K562 (cell line): ENCODE measurements at regions not wholly inside any gene's neighbourhood (a gene's known extent, or its start where the extent isn't known, plus 50 kb on each side); places are given as distances from the start of the nearest gene placed in this dataset.

ENCODE experiments used
- BRF2 ChIP-seq: IDR thresholded peaks from 3 replicates; pipeline ENCODE4 v1.6.1; 2011; ENCODE audit warnings: borderline replicate concordance, mild to moderate bottlenecking; ENCODE audit not compliant: insufficient read length, insufficient read depth
- CTCF ChIP-seq, 3 experiments: IDR thresholded peaks in 2 of 3; conservative IDR thresholded peaks in 1 of 3; 2 replicates each; pipeline ENCODE4 v1.5.1; 2011 to 2012; ENCODE audit warnings: low read length in 3 of 3, mild to moderate bottlenecking in 3 of 3, control low read depth in 2 of 3, improper control_type of control experiment in 1 of 3, inconsistent platforms in 1 of 3, low read depth in 1 of 3, mixed read lengths in 1 of 3, moderate library complexity in 1 of 3; ENCODE audit not compliant: insufficient read depth in 2 of 3
- EP300 ChIP-seq: IDR thresholded peaks from 2 replicates; pipeline ENCODE4 v1.6.1; 2012; ENCODE audit warnings: low read length, improper control_type of control experiment
- FOXK2 ChIP-seq, 2 experiments: fragments of 450-650 bp; IDR thresholded peaks in 1 of 2; conservative IDR thresholded peaks in 1 of 2; 2 replicates each; pipeline ENCODE4 v1.6.1; 2016; ENCODE audit warnings: low read depth in 2 of 2, mild to moderate bottlenecking in 1 of 2
- HSF4 ChIP-seq: fragments of 250-450 bp; sonication (Bioruptor Pico); IDR thresholded peaks from 2 replicates; pipeline ENCODE4 v2.1.2; 2022; ENCODE audit warnings: mild to moderate bottlenecking, moderate library complexity, borderline replicate concordance
- KDM1A ChIP-seq, 2 experiments: fragments of 450-650 bp; IDR thresholded peaks; 2 replicates each; pipeline ENCODE4 v1.6.1; 2016; ENCODE audit warnings: mild to moderate bottlenecking in 2 of 2
- MYC ChIP-seq, 2 experiments: fragments of 250-450 bp in 1 of 2; sonication (Bioruptor Pico) in 1 of 2; IDR thresholded peaks; 2 replicates each; pipeline versions ENCODE4 v1.5.1 to v1.6.1; 2012 to 2021; ENCODE audit warnings: low read depth in 2 of 2, borderline replicate concordance in 1 of 2, improper control_type of control experiment in 1 of 2, low read length in 1 of 2, mild to moderate bottlenecking in 1 of 2, moderate library complexity in 1 of 2
- NFATC3 ChIP-seq: fragments of 450-650 bp; IDR thresholded peaks from 2 replicates; pipeline ENCODE4 v1.6.1; 2017; ENCODE audit warnings: mild to moderate bottlenecking
- RBBP5 ChIP-seq: fragments of 200-600 bp; sonication (generic); IDR thresholded peaks from 2 replicates; pipeline ENCODE4 v1.6.1; 2012; ENCODE audit warnings: borderline replicate concordance, mild to moderate bottlenecking, low read length, control low read depth, inconsistent platforms; ENCODE audit not compliant: insufficient read depth, poor library complexity, severe bottlenecking

GRCh38 chr21:22343303-22343702, 1345.1 kb downstream of the NCAM2 start:
- TF ChIP-seq FOXK2 (conservative IDR thresholded peaks at IDR 0.05 in 1 of 2, IDR thresholded peaks at IDR 0.05 in 1 of 2; ENCODE audit: low read depth in 2 of 2), result no peak
- TF ChIP-seq NFATC3, result no peak
- TF ChIP-seq KDM1A (IDR thresholded peaks at IDR 0.05), result no peak
- TF ChIP-seq CTCF (IDR thresholded peaks at IDR 0.05 in 2 of 3, conservative IDR thresholded peaks at IDR 0.05 in 1 of 3; ENCODE audit: insufficient read depth in 2 of 3, low read depth in 1 of 3, low read length in 3 of 3), result no peak
- TF ChIP-seq BRF2, result no peak
- TF ChIP-seq MYC (IDR thresholded peaks at IDR 0.05; ENCODE audit: low read depth, low read length), result no peak
- no peak for TF ChIP-seq MYC (CRISPR knock-in tag; IDR thresholded peaks at IDR 0.05; ENCODE audit: borderline replicate concordance, low read depth)
- no peak for TF ChIP-seq HSF4 (CRISPR knock-in tag)
- TF ChIP-seq RBBP5, result no peak
- no peak for TF ChIP-seq EP300
